8988T (cell line): ENCODE measurements at regions not wholly inside any gene's neighbourhood (a gene's known extent, or its start where the extent isn't known, plus 50 kb on each side); places are given as distances from the start of the nearest gene placed in this dataset.

Experiments
- DNase-seq: peaks from one replicate; pipeline ENCODE4 v3.0.0; 2011

DNA sequence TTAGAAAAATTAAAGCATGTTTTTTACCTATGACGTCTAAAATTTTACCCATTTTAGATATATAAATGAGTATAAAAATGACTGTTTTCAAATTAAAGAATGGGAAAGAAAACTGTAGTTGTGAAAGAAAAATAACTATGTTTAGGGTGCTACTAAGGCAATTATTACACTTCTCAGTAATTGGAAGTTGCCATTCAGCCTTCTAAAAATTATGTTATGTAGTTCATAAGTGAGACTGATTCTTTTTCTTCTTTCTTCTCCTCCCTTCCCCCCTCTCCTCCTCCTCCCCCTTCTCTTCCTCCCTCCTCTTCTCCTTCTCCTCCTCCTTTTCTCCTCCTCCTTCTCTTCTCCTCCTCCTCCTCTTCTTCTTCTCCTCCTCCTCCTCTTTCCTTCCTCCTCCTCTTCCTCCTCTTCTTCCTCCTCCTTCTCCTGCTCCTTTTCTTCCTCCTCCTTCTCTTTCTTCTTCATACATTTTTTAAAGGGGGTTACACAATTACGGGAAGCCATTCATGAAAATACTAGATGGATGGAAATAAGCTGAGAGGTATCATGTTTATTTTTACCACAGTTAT is 223.6 kb downstream of the CETN3 start:
- DNase-seq, result no peak

DNA sequence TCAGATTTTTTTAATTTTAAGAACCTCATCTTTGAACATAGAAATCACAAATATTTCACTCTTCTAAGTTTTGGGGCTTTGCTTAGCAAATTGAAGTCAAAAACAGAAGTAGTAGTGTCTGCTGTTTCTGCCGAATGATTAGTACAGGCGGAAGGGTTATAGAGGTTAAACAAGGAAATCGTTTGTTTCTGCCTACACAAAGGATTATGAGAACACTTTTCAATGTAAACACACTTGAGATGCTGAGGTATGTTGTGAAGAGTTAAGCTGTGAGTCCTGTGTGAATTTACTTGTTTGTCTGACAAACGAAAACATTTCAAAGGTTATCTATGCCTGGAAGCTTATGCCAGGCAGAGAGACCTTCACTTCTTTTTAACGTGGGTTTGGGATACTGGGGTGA is 224.8 kb downstream of the CETN3 start:
- no peak for DNase-seq

DNA sequence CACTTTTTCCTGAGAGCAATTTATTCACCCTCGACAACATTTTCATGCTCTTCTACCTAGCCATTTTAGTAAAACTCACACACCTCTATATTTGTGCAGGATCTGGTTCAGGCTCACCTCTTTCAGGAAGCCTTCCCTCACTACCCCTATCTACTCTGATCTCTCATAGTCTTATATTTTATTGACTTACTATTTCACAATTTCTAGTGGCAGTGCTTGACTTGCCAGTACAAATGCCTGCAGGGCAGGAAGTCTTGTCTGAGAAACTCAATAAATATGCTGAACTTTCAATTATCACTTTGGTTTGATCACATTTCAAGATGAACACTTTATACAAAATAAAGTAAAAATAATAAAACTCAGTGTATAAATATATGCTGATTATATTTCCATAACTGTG is 226.8 kb downstream of the CETN3 start:
- no peak for DNase-seq

DNA sequence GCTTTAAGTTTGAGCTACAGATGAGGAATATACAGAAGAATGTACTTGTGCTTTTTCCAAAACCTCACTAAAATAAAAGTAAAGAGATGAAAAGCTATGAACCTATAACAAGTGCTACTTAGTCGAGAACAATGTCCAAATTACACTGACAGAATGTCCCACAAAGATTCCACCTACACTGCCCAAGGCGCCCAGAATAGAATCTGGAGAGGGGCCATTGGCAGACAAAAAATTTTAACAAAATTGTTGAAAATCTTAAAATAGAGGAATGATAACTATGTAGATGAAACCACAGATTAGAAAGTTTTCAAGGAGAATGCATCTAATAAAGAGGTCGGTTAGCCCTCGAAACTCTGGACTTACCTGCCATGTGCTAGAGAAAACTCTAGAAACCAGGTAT is 235.3 kb downstream of the CETN3 start:
- no peak for DNase-seq

DNA sequence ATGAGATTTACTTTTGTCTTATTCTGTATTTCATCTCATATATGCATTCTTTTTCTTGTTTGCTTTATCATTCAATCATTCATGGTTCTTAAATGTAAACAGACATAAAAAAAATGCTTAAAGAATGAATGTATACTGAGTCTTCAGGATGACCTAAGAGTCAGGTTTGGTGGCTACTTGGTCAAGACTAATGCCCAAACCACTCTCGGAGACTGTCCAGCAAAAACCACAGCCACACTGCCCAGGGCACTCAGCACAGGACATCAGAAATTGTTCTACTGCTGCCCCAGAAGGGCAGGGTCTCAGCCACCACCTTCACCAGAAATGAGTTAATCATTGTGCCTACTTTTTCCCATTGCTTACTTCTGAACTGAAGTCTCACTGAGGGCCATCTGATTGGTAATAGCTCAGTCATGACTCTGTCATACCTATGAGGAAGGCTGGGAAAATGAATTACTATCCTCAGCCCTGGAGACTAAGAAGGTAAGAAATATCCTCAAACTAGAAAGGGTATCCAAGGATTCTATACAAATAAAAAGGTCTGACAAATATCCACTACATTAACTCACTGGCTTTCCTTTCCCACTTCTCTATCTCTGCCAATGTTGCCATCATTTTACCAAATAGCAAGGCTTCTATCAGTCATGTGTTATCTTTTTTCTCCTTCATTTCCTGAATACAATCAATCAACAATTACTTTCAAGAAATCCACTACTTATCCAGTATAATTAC is 236.1 kb downstream of the CETN3 start:
- no peak for DNase-seq

DNA sequence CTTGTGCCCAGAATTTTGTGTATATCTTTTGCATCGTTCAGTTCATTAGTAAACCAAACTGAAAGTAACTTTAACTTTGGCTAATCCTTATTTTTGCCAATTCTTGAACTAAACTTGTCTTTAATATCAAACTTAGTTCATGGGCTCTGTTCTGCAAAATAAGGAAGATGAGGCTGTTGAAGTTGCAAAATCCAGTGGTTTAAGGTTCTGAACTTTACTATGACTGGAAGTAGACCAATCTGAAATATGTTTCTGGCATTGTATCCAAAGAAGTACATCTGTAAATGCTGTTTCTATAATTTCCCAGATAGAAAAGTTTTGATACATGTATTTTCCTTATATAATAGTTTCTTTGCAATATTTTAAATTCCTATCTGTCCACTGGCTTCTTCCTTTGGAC is 238.1 kb downstream of the CETN3 start:
- DNase-seq, result no peak

DNA sequence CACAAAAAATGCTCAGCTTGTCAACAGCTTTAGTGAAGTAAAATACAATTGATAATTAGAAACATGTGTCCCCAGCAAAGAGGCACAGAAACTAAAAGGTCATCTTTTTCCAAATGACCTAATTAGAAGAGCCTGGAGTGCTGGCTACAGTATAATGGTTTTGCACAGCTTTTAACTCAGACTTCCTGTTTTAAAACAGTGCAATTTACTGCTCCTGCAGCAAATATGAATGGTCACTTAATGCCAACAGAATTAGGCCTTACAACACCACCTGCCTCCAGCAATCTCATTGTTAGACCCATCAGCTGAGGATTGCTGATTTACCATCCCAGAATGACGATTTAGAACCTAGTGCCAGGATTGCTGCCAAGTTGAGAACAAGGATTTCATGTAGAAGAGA is 239.3 kb downstream of the CETN3 start:
- DNase-seq, result no peak

DNA sequence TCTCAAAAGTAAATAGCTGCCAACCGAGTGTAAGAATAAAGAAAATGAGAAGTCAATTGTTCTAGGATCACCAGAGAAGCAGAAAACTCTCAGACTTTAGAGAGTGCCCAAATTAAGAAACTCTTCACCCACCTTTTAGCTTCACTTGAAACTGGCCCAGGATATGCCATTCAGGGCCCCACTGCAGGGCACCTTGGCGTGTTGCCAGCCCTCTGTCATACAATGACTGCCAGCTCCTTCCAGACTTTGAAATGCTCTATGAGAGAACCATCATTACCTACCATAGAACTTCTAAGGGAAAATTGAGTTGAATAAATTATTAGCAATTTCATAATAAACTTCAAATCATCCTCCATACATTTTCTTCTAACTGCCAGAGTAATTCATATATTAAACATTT is 240.5 kb downstream of the CETN3 start:
- DNase-seq, result no peak

DNA sequence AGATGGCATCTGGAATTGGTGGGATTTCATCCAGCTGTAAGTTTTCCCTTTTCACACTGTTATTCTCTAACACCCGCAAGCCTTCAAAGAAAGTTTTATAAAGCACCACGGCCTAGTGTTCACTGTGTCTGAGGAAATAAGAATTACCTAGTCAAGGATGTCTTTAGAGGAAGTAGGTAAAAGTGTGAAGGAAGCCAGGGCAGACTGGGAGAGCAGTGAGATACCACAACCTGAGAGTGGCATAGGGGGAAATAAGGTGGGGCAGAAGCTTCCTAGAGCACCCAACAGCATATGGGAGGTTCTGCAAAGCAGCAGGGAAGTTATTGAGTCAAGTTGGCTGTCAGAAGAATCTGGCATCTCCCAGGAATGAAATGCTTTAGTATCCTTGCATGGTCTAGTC is 241.2 kb downstream of the CETN3 start:
- DNase-seq, result no peak

DNA sequence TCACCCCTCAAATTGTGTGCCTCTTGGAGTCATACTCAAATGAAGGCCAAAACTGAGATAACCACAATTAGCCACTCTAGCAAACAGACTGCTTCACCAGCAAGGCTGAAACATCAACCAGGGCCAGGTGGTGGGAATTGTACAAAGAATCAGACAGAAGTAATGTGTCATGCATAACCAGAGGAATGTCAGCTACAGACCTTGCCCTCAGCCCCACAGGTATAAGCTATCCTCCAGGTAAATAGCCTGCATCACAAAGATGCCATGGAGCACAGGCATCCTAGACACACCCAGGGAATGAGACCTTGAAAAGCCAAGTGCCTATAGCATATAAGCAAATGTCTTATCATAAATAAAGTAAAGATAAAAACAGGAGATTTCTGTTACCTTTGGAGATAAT is 242.7 kb downstream of the CETN3 start:
- DNase-seq, result no peak

DNA sequence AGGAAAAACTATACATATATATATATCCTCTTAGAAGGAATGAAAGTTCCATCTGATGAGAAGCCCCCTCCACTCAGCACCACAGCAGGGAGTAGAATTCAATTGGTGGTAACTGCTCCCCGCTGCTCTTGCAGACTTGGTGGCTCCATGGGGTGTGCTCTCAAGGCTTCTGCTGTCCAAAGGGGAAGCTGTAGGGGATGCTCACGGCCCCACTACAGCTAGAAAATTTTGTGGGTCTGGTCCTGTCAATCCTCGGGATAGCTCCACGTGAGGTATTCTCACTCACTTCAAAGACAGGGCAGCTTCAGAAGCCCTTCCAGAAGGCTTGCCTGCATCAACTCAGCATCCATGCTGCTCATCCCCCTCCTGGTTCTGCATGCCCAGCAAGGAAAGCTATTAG is 247.2 kb downstream of the CETN3 start:
- no peak for DNase-seq

DNA sequence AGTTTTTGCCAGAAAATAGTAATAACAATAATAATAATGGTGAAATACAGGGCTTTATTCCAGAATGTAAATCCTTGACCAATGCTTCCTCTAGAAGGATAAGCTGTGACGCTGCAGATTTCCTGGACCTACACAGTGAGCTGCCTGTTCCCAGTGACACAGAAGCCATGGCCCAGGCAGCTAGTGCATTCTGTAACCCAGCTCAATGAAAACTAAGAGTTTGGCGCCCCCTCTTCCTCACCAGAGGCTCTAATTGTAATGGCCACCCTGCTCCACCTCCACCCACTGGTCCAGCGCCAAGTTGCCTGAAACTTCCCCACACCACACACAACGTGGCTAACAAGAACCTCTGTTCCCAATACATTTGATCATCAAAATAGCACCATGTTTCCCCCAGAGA is 248.1 kb downstream of the CETN3 start:
- DNase-seq, result peak; percentile 24

DNA sequence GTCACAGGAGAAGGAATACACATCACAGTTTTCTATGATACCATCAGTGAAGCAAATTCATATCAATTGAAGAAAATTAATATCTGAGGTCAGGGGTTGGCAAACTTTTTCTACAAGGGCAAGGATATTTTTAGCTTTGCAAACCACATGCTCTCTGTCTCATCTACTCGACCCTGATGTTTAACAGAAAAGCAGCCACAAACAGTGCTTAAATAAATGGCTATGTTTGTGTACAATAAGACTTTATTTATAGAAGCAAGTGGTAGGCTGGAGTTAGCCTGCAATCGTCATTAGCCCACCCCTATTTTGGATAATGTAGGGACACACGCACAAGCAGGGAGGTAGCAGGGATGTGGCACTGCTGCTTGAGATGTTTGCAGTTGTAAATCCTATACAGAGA is 251.4 kb downstream of the CETN3 start:
- no peak for DNase-seq

DNA sequence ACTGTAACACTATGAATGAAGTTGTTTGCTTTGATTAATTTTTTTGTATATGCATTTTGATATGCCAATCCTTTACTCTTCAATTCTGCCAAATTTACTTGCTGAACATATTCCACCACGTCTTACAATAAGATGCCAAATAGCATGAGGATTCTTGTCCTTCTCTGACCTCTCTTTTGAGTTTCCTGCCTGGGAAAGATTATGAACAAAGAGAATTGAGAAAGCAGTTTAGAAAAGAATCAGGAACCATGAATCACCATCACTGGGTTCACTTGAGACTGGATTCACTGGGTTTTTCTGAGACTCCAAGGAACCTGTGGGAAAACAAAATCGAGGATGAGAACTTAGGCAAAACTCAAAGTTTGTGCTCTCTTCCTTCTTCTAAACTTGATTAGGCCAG is 256.5 kb downstream of the CETN3 start:
- DNase-seq, result no peak

DNA sequence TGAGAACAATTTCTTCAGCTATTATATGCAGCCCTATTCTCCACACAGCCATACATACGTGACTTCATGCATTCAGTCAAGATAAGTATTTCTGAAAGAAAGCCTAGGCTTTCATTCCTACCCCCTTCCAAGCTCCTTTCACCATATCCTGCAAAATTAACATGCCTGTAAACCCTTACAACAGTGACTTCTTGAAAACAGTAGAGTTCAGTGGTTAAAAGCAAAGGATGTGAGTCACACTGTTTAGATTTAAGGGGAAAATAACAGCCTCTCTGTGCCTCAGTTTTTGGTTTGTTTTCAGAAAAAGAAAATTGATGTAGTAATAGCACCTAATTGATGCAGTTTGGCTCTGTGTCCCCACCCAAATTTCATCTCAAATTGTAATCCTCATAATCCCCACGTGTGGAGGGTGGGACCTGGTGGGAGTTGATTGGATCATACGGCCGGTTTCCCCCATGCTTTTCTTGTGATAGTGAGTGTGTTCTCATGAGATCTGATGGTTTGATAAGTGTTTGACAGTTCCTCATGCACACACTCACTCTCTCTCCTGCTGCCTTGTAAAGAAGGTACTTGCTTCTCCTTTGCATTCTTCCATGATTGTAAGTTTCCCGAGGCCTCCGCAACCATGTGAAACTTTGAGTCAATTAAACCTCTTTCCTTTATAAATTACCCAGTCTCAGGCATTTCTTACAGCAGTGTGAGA is 264.8 kb downstream of the CETN3 start:
- DNase-seq, result no peak

DNA sequence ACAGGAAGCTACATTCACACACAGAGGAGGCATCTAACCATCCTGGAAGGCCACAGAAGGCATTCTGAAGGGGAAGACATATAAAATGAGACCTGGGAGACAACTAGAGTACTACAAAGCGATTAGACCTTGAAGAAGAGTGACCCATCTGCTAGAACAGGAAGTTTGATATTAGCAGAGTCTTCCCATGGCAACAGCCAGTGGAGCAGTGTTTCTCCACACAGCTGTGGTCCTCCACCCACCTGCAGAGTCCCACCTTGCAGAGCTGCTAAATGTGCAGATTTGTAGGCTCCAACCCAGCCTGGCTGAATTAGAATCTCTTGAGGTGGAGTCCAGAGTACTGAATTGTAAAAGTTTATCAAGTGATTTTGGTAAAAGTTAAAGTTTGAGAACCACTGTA is 267.0 kb downstream of the CETN3 start:
- DNase-seq, result no peak

DNA sequence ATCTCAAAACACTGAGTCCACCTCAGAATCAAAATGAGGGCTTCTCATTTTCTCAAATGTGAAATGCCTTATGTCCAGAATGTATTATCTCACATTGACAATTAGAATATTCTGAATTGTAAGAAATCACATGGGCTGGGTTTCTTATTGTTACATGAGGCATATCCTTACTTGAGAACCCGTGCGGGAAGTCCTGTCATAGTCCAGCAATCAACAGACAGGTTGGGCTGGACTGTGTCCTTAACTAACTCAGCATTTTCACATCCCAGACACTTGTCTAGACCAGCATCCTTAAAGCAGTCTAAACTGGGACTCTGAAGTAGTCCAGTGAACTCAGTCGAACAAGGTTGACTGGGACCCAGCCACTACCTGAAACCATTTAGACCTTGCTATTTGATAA is 267.6 kb downstream of the CETN3 start:
- DNase-seq, result no peak

DNA sequence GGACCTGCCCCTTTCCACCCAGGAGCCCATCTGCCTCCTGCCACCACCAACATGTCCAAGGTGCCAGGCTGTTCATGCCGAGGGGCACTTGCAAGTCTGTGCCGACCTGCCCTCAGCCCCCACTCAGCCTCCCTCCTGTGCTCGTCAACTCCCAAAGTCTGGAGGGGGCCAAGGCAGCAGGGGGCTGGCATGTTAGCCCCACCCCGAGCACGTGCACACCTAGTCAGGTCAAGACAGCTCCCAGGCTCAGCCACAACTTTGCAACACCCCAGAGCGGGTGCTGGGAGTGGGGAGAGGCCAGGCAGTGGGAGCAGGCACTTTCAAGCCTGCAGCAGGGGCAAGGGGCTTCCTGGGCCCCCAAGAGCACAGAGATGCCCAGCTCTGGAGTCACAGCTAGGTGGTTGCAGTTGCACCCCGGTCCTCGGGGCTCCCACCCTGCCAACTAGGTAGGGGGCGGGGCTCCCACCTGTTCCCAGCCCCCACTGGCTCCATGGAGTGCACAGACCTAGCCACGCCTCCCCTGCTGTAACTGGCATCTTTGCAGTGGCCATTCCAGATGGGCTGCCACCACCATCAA is 272.5 kb downstream of the CETN3 start:
- no peak for DNase-seq

DNA sequence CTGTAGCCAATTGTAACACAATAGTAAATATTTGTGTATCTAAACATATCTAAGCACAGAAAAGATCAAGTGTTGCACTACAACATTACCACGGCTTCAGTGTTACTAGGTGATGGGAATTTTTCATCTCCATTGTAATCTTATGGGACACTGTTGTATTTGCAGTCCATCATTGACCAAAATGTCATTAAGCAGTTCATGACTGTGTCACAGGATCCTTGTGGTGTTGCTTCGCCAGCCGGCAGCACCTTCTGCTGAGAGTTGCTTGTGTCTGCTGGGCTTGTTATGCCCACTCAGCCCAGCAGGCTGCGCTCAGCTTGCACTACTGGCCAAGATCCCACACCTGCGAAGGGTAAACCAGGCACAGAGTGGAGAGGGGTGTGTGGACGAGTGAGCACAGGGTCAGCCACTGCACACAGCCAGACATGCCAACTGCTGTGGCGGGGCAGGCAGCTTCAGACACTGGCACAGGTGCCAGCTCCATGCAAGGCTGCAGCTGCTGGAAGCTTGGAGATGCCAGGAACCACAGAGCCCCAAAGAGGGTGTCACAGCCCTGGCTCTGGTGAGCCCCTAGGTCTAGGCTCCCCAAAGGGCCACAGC is 273.7 kb downstream of the CETN3 start:
- DNase-seq, result no peak

DNA sequence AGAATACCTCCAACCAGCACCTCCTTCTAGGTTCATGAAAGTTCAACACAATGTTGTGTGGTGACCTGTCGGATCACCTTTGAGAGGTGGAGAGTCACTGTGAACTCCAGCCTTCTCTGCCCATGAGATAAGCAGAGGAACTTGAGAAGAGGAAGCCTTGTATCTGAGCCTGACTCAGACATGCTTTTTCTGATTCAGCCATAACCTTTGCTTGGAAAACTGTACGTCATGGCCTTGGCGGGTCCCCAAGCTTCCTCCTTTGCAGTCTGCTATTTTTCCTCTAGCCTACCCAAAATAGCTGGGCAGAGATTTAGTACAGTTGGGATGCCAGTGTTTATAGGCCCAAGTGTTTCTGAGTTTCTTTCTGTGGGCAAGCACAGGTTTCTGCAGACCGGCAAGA is 274.7 kb downstream of the CETN3 start:
- no peak for DNase-seq

DNA sequence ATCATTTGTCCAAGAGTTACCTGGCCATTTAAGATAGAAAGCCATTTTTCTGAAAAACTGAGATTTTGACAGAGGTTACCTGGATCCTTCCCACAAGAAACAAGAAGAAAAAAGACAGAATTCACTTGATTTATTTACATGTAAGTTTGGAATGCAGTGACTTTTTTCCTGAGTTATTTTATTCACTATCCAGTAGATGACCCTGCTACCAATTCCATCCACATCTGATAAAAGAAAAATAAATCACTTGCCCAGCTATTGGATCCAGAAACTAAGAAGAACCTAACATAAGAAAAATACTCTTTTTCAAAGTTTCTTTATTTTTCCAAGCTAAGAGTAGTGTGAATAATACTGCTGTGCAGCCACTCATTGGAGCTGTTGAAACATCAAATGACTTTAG is 275.2 kb downstream of the CETN3 start:
- DNase-seq, result no peak

DNA sequence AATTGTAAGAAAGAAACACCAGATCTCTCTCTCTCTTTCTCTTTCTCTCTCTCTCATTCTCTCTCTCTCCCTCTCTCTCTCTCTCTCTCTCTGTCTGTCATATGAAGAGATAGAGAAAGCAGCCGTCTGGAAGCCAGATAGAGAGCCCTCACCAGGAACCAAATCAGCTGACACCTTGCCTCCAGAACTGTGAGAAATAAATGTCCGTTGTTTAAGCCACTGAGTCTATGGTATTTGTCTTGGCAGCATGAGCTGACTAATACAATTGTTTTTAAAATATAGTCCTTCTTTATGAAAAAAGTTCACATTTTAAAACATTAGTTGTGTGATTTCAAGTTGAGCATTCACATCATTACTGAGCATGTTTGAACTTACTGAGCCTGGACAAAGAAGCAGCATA is 275.6 kb downstream of the CETN3 start:
- DNase-seq, result no peak

DNA sequence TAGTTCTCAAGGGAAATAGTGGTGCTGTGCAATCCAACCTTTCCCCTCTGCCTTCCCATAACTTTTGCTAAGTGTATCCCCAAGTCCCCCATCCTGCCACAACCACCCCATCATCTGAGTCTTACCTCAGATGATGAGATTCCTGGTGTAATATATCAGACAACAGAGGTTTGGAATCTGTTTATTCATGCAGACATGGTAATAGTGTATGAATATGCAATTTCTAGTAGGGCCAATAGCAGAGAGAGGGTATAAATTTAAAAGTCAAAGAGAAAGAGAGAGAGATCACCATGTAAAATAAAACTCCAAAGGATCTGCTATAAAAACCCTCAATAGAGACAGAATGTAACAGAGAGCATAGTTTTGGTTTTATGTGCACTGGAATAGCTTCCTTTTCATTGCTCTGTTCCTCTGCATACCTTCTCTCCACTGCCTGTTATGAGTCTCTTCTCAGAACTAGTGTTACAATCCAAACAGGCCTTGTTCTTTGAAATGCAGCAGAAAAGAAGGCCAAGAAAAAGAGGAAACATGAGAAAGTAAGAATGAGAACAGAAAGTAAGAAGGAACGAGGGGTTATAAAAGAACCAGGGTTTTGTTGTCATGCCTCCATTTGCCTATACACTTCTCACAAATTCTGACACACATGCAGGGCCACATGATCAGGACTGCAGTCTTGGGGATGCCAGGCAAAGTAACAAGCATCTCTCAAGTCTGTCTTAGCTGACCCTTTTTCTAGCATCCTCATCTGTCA is 278.0 kb downstream of the CETN3 start:
- no peak for DNase-seq
